NOMO-1 treated with DMSO at 0.1 percent for 48 hours (cell line): ENCODE measurements at regions not wholly inside any gene's neighbourhood (a gene's known extent, or its start where the extent isn't known, plus 50 kb on each side); places are given as distances from the start of the nearest gene placed in this dataset.
"Not testable (repeated sequence)": the region's sequence is repeated elsewhere in the genome, so short reads cannot be mapped to it uniquely, and the experiment has no call there.

ENCODE experiments used
- DNase-seq: peaks from one replicate; lab custom pipeline; 2025; ENCODE audit not compliant: unreplicated experiment; lab: John Stamatoyannopoulos, UW

DNA sequence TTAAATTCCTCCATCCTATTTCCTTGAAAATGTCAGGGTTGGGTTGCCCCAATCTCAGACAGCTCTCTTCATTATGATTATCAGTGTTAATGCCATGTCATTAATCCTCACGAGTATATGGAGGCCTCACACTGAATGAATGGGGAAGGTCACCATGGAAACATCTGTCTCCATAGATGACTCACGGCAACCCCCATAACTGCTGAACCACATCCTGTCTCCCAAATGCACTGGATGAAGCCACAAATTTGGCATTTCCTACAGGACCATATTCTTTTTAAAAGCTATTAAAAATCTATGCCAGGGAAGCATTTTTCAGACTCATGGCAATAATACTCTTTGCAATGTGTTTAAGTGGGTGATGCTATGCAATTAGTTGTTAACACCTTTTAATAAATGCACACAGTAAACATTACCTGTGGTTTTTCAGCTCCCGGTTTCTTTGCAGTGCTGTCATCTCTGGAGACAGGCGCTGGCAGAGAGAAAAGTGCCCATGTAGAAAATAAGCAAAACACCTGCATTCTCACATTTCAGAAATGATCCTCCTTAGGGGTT, 80.1 kb upstream of the PTPRK start:
- DNase-seq, result no peak

DNA sequence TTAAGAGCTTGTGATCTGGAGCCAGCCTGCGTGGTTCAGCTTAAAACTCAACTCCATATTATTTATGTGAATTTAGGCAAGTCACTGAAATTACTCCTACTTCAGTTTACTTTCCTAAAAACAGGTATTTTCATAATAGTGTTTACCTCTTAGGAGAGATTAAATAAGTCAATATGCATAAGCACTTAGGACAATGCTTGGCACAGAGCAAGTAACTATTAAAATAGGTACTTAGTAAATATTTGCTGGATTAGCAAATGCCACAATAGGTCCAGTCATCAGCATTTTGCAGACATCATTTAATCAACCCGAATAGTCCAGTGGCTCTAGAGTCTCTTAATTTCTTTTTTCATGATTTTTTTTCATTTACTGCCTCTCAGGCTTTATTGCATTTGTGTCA, 78.6 kb upstream of the PTPRK start:
- no peak for DNase-seq

DNA sequence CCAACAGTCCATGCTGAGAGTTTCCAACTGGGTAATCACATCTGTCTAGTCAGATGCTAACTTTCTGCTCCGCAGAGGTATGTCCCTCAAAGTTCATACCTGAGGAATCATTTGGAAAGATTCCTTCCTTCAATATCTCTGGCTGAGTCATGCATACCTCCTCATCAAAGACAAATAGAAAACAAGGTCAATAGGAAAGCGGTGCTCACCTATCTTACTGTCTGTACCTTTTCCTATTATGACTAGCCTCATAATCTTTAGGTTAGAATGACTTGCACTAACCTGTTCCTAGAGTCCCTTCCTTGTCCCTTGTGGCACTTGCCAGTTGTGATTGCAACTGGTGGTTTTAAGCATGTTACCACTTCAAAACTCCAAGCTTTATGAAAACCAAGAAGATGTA, 78.2 kb upstream of the PTPRK start:
- DNase-seq, result no peak

DNA sequence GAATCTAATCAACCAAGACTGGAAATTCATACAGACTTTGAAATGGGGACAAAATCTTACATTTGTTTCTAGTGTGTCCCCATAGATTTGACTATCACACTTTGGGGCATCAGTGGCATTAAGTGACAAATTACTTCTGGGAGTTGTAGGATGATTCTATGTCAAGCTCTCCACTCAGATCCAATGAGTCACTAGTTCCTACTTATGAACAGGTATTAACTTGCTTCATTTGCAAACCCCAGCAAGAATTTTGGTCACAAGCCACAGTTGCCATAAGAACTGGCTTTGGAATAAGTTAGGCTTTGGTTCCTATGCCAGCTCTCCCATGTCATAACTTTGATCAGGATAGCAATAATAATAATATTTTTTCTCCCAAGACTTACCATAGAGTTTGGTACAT, 77.6 kb upstream of the PTPRK start:
- no peak for DNase-seq

DNA sequence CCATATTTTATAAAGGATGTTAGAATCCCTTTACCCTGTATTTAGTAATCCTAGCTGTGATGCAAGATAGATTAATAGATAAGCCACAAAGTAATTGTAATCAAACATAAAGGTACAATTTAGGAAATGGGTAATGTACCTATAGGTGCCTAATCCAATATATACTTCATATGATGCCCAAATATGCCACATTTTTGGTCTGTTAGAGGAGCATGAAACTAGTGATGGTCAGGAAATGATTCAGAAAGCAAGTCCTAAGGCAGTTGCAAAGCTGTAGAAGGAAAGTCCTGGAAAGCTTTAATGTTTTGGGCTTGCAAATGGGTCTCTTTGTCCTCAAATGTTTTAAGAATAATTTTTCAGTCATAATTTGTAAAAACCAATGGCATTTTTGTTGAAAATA, 76.6 kb upstream of the PTPRK start:
- no peak for DNase-seq

DNA sequence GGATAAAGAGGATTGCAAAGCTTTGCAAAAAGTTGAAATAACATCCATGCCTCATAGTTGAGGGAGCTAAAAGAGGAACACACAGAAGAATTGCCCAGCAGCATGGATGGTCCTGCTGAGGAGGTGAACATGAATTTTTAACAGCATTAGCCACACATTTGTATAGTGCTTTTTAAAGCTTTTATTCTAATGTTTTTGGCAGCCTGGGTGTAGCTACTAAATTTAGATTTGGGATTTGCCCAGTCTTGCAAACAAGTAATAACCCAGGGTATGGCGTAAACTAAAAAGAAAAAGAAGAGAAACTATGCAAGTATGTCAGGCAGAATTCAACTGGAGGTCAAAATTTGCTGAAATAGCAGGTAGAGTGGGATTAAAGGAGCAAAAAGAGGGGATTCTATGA, 75.1 kb upstream of the PTPRK start:
- no peak for DNase-seq

DNA sequence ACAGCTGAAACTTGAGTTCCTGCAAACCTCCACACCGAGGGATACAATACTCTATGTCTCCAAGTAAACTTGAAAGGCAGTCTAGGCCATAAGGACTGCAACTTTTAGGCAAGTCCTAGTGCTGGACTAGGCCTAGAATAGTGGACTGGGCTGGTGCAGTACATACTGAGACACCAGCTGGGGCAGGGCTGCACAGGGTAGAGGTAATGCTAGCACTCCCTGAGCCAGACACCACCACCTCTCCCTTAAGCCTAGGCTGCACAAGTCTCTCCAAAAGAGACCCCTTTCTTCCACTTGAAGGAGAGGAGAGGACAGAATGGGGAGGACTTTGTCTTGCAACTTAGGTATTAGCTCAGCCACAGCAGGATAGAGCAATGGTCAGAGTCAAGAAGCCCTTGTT, 65.7 kb upstream of the PTPRK start:
- DNase-seq, result no peak

DNA sequence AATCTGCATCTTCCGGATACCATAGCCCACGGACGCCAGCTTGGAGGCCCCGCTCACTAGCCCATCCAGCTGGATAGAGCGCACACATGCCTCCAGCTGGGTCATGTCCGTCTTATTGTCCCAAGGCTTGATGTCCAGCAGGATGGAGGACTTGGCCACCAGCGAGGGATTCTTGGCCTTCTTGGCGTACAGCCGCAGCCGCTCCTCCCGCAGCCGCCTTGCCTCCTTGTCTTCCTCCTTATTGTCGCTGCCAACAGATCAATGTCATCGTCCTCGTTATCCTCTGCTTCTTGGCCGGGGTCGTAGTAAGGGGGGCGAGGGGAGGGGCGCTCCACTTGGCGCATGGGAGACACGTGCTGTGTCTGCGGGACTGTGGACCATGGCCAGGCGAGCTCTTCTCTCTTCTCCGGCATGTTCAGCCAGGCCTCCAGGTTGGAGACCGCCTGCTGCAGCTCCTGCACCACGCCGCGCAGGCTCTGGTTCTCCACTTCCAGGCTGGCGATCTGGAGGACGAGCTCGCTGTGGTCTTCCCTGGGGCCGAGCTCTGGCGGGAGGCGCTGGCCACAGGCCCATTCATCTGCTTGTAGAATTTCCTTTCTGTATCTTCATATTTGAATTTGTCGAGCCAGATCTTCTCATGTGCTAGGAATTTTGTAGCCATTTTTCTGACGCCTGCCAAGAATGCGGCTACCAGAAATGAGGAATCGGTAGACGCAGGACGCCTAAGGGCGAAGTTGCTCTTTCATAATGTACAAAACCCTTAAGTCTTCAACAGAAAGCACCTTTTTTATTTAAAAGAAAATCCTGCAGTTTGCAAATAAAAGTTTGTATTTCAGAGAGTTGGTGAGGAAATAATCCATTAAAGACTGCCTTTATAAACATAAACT, 60.1 kb upstream of the PTPRK start:
- DNase-seq, result no peak

DNA sequence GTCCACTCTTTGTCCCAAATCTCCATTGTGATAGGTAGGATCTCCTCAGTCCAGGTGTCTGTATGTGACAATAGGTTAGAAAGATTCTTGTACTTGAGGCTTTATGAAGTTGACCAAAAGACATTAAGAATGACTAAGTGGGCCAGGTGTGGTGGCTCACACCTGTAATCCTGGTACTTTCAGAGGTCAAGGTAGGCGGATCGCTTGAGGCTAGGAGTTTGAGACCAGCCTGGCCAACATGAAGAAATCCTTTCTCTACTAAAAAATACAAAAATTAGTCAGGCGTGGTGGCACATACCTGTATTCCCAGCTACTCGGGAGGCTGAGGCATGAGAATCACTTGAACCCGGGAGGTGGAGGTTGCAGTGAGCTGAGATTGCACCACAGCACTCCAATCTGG, 54.9 kb upstream of the PTPRK start:
- not testable (repeated sequence) for DNase-seq

DNA sequence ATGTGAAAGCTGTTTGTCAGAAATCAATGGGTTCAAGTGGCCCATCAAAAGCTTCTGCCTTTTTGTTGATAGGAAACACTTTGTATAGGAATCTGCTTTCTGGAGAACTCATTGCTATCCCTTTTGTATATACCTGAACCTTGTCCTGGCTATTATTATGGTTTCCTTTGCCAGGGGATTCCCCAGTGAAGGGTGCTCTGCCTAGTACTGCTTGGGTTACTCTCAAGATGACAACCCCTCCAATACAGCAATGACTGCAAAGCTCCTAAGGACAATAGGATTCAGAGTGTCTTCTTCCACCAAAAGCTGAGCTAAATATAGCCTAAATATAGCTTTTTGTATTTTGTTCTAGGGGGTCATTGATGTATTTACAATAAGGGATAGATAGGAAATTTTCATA, 54.0 kb upstream of the PTPRK start:
- no peak for DNase-seq

DNA sequence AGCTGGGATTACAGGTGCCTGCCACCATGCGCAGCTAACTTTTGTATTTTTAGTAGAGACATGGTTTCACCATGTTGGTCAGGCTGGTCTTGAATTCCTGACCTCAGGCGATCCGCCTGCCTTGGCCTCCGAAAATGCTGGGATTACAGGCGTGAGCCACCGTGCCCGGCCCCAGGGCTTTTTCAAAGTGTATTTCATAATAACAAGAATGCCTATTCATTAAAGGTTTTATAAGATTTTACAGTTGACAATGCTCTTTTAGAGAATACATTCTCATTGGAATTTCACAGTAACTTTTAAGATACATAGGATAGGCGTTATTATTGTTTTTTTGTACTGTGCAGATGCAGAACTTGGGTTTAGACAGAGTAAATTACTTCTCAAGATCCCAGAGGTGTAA, 52.6 kb upstream of the PTPRK start:
- DNase-seq, result no peak

DNA sequence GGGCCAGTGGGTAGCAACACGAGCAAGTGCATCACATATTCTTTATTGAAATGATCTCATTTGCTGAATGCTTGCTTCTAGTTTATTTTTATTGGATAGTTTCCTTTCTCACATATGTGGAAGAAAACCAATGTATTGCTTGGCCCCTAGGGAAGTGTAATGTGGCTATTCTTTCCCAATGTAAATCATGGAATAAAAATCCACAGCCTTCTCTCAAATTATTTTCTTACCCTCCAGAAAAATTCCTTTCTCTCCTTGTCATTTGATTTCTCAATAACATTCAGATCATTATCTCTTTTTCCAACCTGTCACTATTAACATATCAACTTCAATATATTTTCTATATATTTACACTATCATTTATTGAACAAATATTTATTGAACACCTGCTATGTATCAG, 51.9 kb upstream of the PTPRK start:
- no peak for DNase-seq

DNA sequence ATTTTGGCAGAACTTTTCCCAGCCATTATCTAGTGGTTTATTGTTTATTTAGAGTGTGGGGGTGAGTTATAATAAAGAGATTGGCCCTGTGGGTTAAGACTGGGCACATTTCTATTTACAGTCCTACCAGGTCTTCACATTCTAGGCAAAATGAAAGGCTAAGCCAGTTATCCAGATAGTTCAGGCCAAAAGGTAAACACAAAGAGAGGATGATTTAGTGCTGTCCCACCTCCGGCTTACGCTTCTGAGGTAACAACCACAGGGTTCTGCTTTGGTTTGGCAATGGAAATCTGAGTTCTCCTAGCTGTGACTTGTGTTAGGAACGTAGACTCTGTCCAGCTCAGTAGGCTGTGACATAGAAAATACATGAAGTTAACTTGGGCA, 50.3 kb upstream of the PTPRK start:
- no peak for DNase-seq

DNA sequence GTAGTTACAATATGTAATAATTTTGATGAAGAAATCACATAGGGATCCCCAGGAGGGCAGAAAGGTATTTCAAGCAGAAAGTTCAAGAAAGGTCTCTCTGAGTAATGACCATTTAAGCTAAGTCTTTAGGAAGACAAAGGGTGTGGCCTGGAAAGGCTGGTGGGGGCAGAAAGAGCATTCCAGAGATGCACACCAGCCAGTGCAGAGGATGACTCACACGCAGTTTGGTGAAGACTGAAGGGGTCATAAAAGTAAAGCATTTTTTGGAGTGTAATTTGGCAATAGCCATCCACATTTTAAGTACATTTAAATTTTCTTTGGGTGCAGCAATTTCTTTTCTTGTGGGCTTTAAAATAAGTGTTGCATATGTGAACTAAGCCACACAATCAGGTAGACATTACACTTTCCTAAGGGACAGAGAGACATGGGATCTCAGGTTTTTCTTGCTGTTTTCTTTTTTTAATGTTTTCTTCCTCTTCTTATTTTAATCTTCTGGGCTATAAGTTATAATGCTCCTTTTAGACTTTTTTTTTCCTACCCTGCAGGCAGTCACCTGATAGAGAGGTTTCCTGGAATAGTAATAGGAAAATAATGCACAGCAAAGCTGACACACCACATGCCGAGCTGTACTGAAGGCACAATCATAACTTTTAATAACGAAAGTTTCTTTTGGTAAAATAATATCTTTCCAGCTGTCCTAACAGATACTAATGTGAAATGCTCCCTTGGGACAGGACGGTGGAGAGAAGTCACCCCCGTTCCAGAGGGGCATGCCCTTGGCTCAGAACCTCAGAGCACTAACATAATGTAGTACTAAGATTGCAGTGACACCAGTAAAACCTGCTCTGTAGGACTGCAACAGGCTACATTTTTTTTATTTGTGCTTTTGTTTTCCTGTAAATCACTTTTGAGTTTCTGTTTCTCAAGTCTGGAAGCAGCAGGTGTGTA, 49.6 kb upstream of the PTPRK start:
- no peak for DNase-seq
